Stimulated activated naive CD8-positive, alpha-beta T cell treated with anti-CD3 and anti-CD28 coated beads, Interleukin-15, amount 100 ng/mL, for 72 hours (primary cell): ENCODE measurements at regions not wholly inside any gene's neighbourhood (a gene's known extent, or its start where the extent isn't known, plus 50 kb on each side); places are given as distances from the start of the nearest gene placed in this dataset.

Source experiments
- ATAC-seq: fragments of 150-1000 bp; cut with Tn5 transposase; 2 replicates; pipeline ENCODE4 v1.10.0; 2021; ENCODE audit warnings: mild to moderate bottlenecking, moderate library complexity
- DNase-seq, 2 donors: peaks; one replicate each; pipeline ENCODE4 v3.0.0; 2021 to 2022
- H3K27ac Mint-ChIP-seq, 2 donors: one replicate each; pipeline ENCODE4 v1.8.0; 2022; ENCODE audit warnings: mild to moderate bottlenecking in 2 of 2, mixed read lengths in 2 of 2, moderate library complexity in 2 of 2
- H3K27me3 Mint-ChIP-seq: one replicate; pipeline ENCODE4 v1.8.0; 2022; ENCODE audit warnings: mixed read lengths
- H3K4me1 Mint-ChIP-seq: one replicate; pipeline ENCODE4 v1.8.0; 2022; ENCODE audit warnings: mild to moderate bottlenecking, mixed read lengths
- H3K4me3 Mint-ChIP-seq, 2 donors: one replicate each; pipeline ENCODE4 v1.8.0; 2022; ENCODE audit warnings: mild to moderate bottlenecking in 2 of 2, mixed read lengths in 2 of 2, moderate library complexity in 1 of 2
- H3K9me3 Mint-ChIP-seq, 2 donors: one replicate each; pipeline ENCODE4 v1.8.0; 2022; ENCODE audit warnings: mixed read lengths in 2 of 2

DNA sequence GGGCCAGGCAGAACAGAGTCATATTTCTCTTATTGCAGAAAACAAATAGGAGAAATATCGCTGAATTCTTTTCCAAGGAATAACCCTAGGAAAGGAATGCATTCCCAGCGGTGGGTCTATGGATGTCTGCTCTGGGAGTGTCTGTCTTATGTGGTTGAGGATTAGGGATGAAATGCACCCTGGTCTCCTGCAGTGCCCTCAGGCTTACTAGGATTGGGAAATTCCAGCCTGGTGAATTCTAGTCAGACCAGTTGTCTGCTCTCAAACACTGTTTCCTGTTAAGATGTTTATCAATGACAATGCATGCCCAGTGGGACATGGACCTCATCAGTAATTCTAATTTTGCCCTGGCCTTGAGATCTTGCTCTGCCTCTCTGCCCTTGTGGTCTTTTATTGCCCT is 136.1 kb upstream of the ELAVL2 start:
- no peak for DNase-seq
- peaks cover 11 to 48% of the 10 kb centered on the region in 2 donors for H3K9me3 Mint-ChIP-seq
- H3K27me3 Mint-ChIP-seq: no peaks in the 10 kb centered on the region

DNA sequence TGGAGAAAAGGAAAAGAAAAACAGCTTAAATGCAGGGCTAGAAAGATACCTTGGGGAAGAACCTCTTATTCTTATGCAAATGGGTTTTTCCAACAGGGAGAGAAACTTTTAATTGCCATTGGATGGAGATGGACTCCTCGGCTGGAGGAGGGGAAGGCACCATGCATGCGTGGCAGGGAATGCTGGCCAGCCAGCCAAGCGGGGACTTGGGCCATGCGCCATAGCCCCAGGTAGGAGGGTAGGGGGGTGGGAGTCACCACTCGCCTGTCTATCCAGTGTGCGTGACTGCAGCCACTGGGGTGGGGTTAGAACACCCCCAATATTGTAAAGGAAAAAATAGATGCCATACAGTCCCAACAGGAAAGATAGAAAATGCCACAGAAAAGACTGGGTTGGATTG is 119.9 kb upstream of the ELAVL2 start:
- Mint-ChIP-seq H3K27ac (no peak overlapping the region), H3K27me3 (no peaks in the 10 kb centered on the region), H3K9me3 (peaks cover 11 to 14% of the 10 kb centered on the region in 2 donors), H3K4me1 (no peaks in the 10 kb centered on the region), H3K4me3 (no peak overlapping the region)
- ATAC-seq (no peak), DNase-seq (no peak)

More for the DNA sequence above, 136.1 kb upstream of the ELAVL2 start:
- Mint-ChIP-seq H3K4me1 (no peaks in the 10 kb centered on the region), H3K4me3 (no peak overlapping the region), H3K27ac (no peak overlapping the region)
- no peak for ATAC-seq

DNA sequence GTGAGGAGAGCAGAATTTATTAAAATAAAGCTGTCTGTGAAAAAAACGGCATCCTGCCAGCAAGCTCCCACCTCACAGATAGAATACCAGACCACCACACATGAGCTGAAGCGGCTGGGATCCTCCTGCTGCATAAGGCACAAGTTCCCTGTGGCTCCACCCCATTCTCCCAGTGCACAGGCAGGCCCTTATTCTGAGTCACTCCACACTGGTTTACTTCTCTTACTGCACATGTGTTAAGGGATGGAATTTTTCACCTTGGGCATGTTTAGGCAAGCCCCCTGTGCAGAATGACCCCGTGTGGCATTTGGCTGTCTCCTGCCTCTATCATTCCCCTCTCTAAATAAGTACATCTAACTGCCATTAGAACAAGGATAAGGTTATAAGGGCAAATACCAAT is 115.0 kb upstream of the ELAVL2 start:
- no peak overlapping the region for H3K4me3 Mint-ChIP-seq
- H3K27me3 Mint-ChIP-seq: no peaks in the 10 kb centered on the region
- peaks cover 11 to 14% of the 10 kb centered on the region in 2 donors for H3K9me3 Mint-ChIP-seq
- H3K27ac Mint-ChIP-seq: no peak overlapping the region
- H3K4me1 Mint-ChIP-seq: no peaks in the 10 kb centered on the region
- DNase-seq (no peak), ATAC-seq (no peak)

DNA sequence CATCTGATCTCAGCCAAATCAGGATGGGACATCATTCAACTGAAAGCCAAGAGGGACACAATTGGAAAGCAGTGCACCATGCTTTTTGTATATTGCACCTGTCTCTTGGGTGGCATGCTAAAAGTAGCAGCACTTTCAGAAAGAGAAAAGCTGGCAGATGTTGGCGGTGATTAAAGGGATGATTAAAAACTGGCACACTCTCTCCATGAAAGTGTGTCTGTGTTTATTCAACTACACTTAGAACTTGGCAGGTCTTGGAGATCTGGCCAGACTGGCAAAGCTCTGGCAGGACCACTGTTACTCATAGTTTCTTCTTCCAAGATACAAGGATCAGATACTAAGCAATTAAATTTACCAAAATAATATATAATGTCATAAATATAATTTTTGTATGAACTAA is 112.9 kb upstream of the ELAVL2 start:
- no peak for ATAC-seq
- Mint-ChIP-seq H3K27ac (no peak overlapping the region), H3K4me3 (no peak overlapping the region), H3K27me3 (no peaks in the 10 kb centered on the region), H3K9me3 (peaks cover 11 to 14% of the 10 kb centered on the region in 2 donors), H3K4me1 (no peaks in the 10 kb centered on the region)
- no peak for DNase-seq

DNA sequence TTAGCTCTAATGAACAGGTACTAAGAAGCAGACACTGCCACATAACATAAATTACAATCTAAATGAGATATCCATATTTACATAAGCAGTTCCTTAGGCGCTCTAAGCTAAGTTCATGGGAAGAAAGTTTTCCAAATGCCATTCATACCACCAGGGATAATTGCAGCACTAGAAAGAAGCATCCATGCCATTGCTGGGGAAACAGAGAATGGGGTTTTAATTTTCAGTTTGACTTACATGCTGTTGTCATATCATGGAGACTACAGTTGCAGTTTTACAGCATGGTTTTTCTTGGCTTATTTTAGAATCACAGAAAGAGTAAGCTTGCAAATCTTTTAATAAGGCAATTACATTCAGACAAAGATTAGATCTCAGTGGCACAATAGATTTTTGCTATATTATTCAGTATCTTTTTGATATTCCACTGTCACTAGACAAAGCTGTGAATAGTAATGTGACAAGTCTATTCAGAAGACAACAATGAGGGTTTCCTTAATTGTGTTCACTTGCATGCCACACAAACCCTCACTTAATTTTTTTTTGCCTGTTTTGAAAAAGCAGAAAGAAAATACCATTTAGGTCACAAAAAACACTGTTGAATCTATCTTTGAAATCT is 108.4 kb upstream of the ELAVL2 start:
- Mint-ChIP-seq H3K4me1 (no peaks in the 10 kb centered on the region), H3K27me3 (no peaks in the 10 kb centered on the region), H3K9me3 (no peaks in the 10 kb centered on the region), H3K4me3 (no peak overlapping the region), H3K27ac (no peak overlapping the region)
- DNase-seq (no peak), ATAC-seq (no peak)

DNA sequence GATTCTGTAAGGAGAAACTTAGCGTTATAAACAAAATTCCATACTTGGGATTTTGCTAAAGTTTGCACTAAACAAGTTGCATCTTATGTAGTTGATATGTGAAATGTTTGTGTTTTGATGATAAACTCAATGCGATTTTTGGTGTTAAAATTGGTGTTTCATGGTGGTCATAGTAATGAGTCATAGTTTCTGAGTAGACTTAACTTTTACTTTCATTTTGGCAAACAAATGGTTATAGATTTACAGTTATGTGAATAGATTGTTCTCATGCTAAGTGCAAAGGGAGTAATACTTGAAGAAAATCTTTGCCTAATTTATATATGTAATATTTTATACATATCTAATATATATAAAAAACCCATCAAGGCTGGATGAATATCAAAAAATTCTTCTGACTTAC is 107.3 kb upstream of the ELAVL2 start:
- ATAC-seq (no peak), DNase-seq (no peak)
- no peak overlapping the region for H3K27ac Mint-ChIP-seq
- no peaks in the 10 kb centered on the region for H3K27me3 Mint-ChIP-seq
- H3K4me3 Mint-ChIP-seq: no peak overlapping the region
- H3K9me3 Mint-ChIP-seq: peaks cover 2 to 9% of the 10 kb centered on the region in 2 donors
- no peaks in the 10 kb centered on the region for H3K4me1 Mint-ChIP-seq

DNA sequence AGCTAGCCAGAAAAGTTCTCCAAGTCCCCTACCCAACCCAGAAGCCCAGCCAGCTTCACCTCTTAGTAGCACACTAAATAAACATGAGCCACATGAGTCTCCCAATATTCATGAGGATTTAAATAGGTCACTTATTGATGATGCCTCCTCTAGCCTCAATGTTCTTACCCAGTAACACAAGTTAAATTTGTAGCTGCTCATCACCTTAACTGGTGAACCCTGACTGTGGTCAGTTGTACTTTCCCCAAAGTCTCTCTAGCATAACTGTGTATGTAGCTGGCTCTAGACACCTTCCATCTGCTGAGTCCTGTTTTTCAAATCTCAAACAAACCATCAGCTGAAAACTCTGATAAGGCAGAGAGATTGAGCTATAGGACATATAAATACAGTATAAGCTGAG is 100.3 kb upstream of the ELAVL2 start:
- no peaks in the 10 kb centered on the region for H3K4me1 Mint-ChIP-seq
- DNase-seq: no peak
- peaks cover 7 to 17% of the 10 kb centered on the region in 2 donors for H3K9me3 Mint-ChIP-seq
- no peak for ATAC-seq
- H3K4me3 Mint-ChIP-seq: no peak overlapping the region
- no peak overlapping the region for H3K27ac Mint-ChIP-seq
- H3K27me3 Mint-ChIP-seq: no peaks in the 10 kb centered on the region

DNA sequence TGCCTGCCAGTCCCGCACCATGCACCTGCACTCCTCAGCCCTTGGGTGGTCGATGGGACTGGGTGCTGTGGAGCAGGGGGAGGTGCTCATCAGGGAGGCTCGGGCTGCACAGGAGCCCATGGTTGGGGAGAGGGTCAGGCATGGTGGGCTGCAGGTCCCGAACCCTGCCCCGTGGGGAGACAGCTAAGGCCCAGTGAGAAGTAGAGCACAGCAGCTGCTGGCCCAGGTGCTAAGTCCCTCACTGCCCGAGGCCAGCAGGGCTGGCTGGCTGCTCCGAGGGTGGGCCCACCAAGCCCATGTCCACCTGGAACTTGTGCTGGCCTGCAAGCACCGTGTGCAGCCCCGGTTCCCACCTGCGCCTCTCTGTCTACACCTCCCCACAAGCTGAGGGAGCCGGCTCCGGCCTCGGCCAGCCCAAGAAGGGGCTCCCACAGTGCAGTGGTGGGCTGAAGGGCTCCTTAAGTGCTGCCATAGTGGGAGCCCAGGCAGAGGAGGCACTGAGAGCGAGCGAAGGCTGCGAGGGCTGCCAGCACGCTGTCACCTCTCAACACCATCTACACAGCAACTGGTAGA is 88.5 kb upstream of the ELAVL2 start:
- ATAC-seq: no peak

DNA sequence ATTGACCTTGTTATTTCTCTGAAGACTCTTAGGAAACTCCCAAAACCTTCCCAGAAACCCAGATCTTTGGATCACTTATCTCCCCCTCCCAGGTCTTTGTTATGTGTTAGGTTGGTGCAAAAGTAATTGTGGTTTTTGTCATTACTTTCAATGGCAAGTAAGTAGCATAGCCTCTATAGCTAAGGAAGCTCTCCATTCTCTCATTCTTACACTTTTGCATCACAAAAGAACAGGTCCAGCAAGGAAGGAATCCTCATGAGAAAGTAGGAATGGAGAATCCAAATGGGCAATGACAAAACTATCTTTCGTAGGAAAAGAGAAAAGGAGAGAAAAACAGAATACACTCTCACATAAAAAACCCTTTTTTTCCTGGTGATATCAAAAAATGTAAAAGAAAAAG is 81.3 kb upstream of the ELAVL2 start:
- H3K4me3 Mint-ChIP-seq: no peak overlapping the region
- no peaks in the 10 kb centered on the region for H3K27me3 Mint-ChIP-seq
- no peaks in the 10 kb centered on the region for H3K4me1 Mint-ChIP-seq

More for the DNA sequence above, 88.5 kb upstream of the ELAVL2 start:
- Mint-ChIP-seq H3K27ac (no peak overlapping the region), H3K4me3 (no peak overlapping the region), H3K4me1 (no peaks in the 10 kb centered on the region), H3K27me3 (no peaks in the 10 kb centered on the region), H3K9me3 (peaks cover 15 to 35% of the 10 kb centered on the region in 2 donors)
- no peak for DNase-seq

DNA sequence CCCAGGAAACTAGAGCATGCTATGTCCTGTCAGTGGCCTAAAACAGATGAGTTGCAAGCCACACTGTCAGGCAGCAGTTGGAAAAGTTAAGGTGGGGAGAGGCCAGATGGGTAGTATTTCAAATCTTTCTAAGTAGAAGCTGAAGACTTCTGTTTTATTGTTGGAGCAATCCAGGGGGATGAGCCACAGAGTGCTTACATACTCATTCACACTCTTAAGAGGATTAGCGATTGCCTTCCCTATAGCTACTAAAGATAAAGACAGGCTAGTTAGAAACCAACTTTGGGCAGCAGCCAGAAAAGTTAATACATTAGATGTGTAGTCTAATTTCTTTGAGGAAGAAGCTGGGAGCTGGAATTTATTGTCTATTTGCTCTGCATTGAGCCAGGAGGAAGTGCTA is 61.7 kb upstream of the ELAVL2 start:
- ATAC-seq (no peak), DNase-seq (no peak)
- Mint-ChIP-seq H3K27me3 (no peaks in the 10 kb centered on the region), H3K27ac (no peak overlapping the region), H3K4me1 (no peaks in the 10 kb centered on the region), H3K9me3 (peaks cover 20 to 37% of the 10 kb centered on the region in 2 donors), H3K4me3 (no peak overlapping the region)

More for the DNA sequence above, 81.3 kb upstream of the ELAVL2 start:
- H3K27ac Mint-ChIP-seq: no peak overlapping the region
- H3K9me3 Mint-ChIP-seq: peaks cover 0 to 11% of the 10 kb centered on the region in 2 donors
- ATAC-seq: no peak
- DNase-seq: no peak
